MM.1S (cell line): ENCODE measurements at regions not wholly inside any gene's neighbourhood (a gene's known extent, or its start where the extent isn't known, plus 50 kb on each side); places are given as distances from the start of the nearest gene placed in this dataset.
"Not testable (repeated sequence)": the region's sequence is repeated elsewhere in the genome, so short reads cannot be mapped to it uniquely, and the experiment has no call there.

ENCODE experiments used
- DNase-seq: peaks from one replicate; pipeline ENCODE4 v3.0.0-alpha.2; 2015
- H2AFZ ChIP-seq: fragments of 300-600 bp; sonication (generic); 2 replicates; pipeline ENCODE4 v1.6.0; 2016; ENCODE audit warnings: antibody characterized with exemption, low read length
- H3F3A ChIP-seq: fragments of 300-600 bp; sonication (generic); 2 replicates; pipeline ENCODE4 v1.6.1; 2016; ENCODE audit warnings: mild to moderate bottlenecking, antibody characterized with exemption, low read length, moderate library complexity, mixed read lengths; ENCODE audit not compliant: insufficient read depth
- H3K27ac ChIP-seq: fragments of 300-600 bp; sonication (generic); 2 replicates; pipeline ENCODE4 v1.5.1; 2016; ENCODE audit warnings: mild to moderate bottlenecking, low read length
- H3K27me3 ChIP-seq: fragments of 300-600 bp; sonication (generic); replicated peaks from 2 replicates; pipeline ENCODE4 v1.6.0; 2016; ENCODE audit warnings: low read length; ENCODE audit not compliant: insufficient read depth
- H3K36me3 ChIP-seq: fragments of 300-600 bp; sonication (generic); replicated peaks from 2 replicates; pipeline ENCODE4 v1.6.1; 2016; ENCODE audit warnings: mild to moderate bottlenecking, low read length, mixed read lengths; ENCODE audit not compliant: insufficient read depth
- H3K4me1 ChIP-seq: fragments of 300-600 bp; sonication (generic); 2 replicates; pipeline ENCODE4 v1.6.1; 2016; ENCODE audit warnings: low read length, mixed read lengths
- H3K4me2 ChIP-seq: fragments of 300-600 bp; sonication (generic); 2 replicates; pipeline ENCODE4 v1.6.0; 2016; ENCODE audit warnings: low read depth, low read length
- H3K4me3 ChIP-seq: fragments of 300-600 bp; sonication (generic); 2 replicates; pipeline ENCODE4 v1.5.1; 2016; ENCODE audit warnings: low read length, mixed read lengths
- H3K79me2 ChIP-seq: fragments of 300-600 bp; sonication (generic); 2 replicates; pipeline ENCODE4 v1.6.1; 2016; ENCODE audit warnings: mixed run types, low read length, mixed read lengths
- H3K9ac ChIP-seq: fragments of 300-600 bp; sonication (generic); 2 replicates; pipeline ENCODE4 v1.6.1; 2016; ENCODE audit warnings: low read length, mixed read lengths
- H3K9me2 ChIP-seq: fragments of 300-600 bp; sonication (generic); replicated peaks from 2 replicates; pipeline ENCODE4 v1.6.1; 2016; ENCODE audit warnings: mild to moderate bottlenecking, low read length, mixed read lengths; ENCODE audit not compliant: insufficient read depth
- H3K9me3 ChIP-seq: fragments of 300-600 bp; sonication (generic); replicated peaks from 2 replicates; pipeline ENCODE4 v1.6.1; 2016; ENCODE audit warnings: mild to moderate bottlenecking, low read length, mixed read lengths; ENCODE audit not compliant: insufficient read depth
- H4K20me1 ChIP-seq: fragments of 300-600 bp; sonication (generic); 2 replicates; pipeline ENCODE4 v1.6.1; 2016; ENCODE audit warnings: mild to moderate bottlenecking, low read length, moderate library complexity, mixed read lengths; ENCODE audit not compliant: insufficient read depth
- CTCF ChIP-seq: fragments of 300-600 bp; sonication (generic); IDR thresholded peaks from 2 replicates; pipeline ENCODE4 v1.5.1; 2016; ENCODE audit warnings: antibody characterized with exemption, low read length, mixed read lengths
- EZH2 ChIP-seq: fragments of 300-600 bp; sonication (generic); optimal IDR thresholded peaks from 2 replicates; pipeline ENCODE3; 2017; ENCODE audit warnings: low read depth, mild to moderate bottlenecking, antibody characterized with exemption, low read length, mixed read lengths
- EZH2phosphoT487 ChIP-seq: fragments of 300-600 bp; sonication (generic); IDR thresholded peaks from 2 replicates; pipeline ENCODE4 v1.6.1; 2018; ENCODE audit warnings: antibody characterized with exemption, low read length

GRCh38 chr6:157748839-157749571 lies 74.0 kb upstream of the SNX9 start:
- Histone ChIP-seq H3K36me3 (no peaks in the 10 kb centered on the region), H4K20me1 (no peaks in the 10 kb centered on the region), H3K27me3 (no peaks in the 10 kb centered on the region), H3K9me3 (no peaks in the 10 kb centered on the region), H3K4me2 (no peak overlapping the region), H3F3A (no peaks in the 10 kb centered on the region), H3K9ac (no peak overlapping the region), H3K79me2 (no peaks in the 10 kb centered on the region), H3K4me3 (no peak overlapping the region), H2AFZ (no peak overlapping the region), H3K4me1 (no peaks in the 10 kb centered on the region), H3K27ac (no peak overlapping the region), H3K9me2 (no peaks in the 10 kb centered on the region)
- TF ChIP-seq CTCF (no peak), EZH2phosphoT487 (no peak), EZH2 (no peak)
- no peak for DNase-seq

- H4K20me1 ChIP-seq, H3K4me3 ChIP-seq, H2AFZ ChIP-seq, H3K9me3 ChIP-seq, DNase-seq, H3K9ac ChIP-seq, H3K79me2 ChIP-seq, H3K27me3 ChIP-seq, H3K36me3 ChIP-seq, H3K4me1 ChIP-seq, H3F3A ChIP-seq, H3K4me2 ChIP-seq, H3K27ac ChIP-seq, H3K9me2 ChIP-seq: not testable (repeated sequence)
Measured at GRCh38 chr6:157750973-157751372, 72.1 kb upstream of the SNX9 start.

GRCh38 chr6:157751547-157752200 lies 71.4 kb upstream of the SNX9 start:
- Histone ChIP-seq H3K9me3 (no peaks in the 10 kb centered on the region), H3K9me2 (no peaks in the 10 kb centered on the region), H3K79me2 (no peaks in the 10 kb centered on the region), H3K36me3 (no peaks in the 10 kb centered on the region), H2AFZ (no peak overlapping the region), H3K4me1 (no peaks in the 10 kb centered on the region), H3F3A (no peaks in the 10 kb centered on the region), H3K9ac (no peak overlapping the region), H3K4me3 (no peak overlapping the region), H3K27me3 (no peaks in the 10 kb centered on the region), H3K27ac (no peak overlapping the region), H3K4me2 (no peak overlapping the region), H4K20me1 (no peaks in the 10 kb centered on the region)
- no peak for DNase-seq
- TF ChIP-seq EZH2phosphoT487 (no peak), CTCF (no peak), EZH2 (no peak)

GRCh38 chr6:157752879-157753278 lies 70.2 kb upstream of the SNX9 start:
- not testable (repeated sequence) for DNase-seq, H3K4me2 ChIP-seq, H4K20me1 ChIP-seq, H3K27me3 ChIP-seq, H3K79me2 ChIP-seq, H3K36me3 ChIP-seq, H2AFZ ChIP-seq, H3K4me3 ChIP-seq, H3K27ac ChIP-seq, H3F3A ChIP-seq, H3K9me2 ChIP-seq, H3K9me3 ChIP-seq, H3K9ac ChIP-seq, H3K4me1 ChIP-seq
